ENCODE measurements at regions not wholly inside any gene's neighbourhood (a gene's known extent, or its start where the extent isn't known, plus 50 kb on each side); places are given as distances from the start of the nearest gene placed in this dataset.

DNA sequence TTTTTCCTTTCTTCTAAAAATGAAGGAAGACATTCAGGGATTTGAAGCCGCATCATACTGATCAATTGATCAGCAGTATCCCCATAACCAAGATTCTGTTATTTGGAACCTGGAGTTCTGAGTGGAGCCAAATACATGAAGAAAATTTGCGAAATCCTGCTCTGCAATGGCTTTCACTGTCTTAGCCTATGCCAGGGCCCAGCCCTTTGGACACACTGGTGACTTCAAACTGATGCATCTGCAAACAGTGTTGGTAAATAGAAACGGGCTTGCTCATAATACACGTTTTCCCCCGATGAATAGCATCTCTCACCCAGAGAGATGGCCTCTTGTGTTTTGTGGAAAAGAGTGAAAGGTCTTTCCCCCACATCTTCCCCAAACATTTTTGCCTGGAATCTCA is 87.6 kb upstream of the TOX3 start:
- TF ChIP-seq, protein P1, sequence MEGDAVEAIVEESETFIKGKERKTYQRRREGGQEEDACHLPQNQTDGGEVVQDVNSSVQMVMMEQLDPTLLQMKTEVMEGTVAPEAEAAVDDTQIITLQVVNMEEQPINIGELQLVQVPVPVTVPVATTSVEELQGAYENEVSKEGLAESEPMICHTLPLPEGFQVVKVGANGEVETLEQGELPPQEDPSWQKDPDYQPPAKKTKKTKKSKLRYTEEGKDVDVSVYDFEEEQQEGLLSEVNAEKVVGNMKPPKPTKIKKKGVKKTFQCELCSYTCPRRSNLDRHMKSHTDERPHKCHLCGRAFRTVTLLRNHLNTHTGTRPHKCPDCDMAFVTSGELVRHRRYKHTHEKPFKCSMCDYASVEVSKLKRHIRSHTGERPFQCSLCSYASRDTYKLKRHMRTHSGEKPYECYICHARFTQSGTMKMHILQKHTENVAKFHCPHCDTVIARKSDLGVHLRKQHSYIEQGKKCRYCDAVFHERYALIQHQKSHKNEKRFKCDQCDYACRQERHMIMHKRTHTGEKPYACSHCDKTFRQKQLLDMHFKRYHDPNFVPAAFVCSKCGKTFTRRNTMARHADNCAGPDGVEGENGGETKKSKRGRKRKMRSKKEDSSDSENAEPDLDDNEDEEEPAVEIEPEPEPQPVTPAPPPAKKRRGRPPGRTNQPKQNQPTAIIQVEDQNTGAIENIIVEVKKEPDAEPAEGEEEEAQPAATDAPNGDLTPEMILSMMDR (IDR thresholded peaks at IDR 0.05), result no peak
- TF ChIP-seq POLR2A (IDR thresholded peaks at IDR 0.05), result no peak
